CD4-positive, alpha-beta T cell (primary cell): ENCODE measurements at regions not wholly inside any gene's neighbourhood (a gene's known extent, or its start where the extent isn't known, plus 50 kb on each side); places are given as distances from the start of the nearest gene placed in this dataset.

ENCODE experiments used
- ATAC-seq: fragments of 200-7000 bp; cut with Tn5 transposase; one replicate; pipeline ENCODE4 v1.10.0; 2022; ENCODE audit warnings: mild to moderate bottlenecking; ENCODE audit not compliant: poor library complexity
- CTCF ChIA-PET: fragments of 350-600 bp; sonication (Branson Sonifier 250); formaldehyde crosslinking; loops from one replicate; lab custom pipeline; 2021; ENCODE audit warnings: antibody characterized with exemption, inconsistent platforms; lab: Charles Lee
- POLR2A ChIA-PET: fragments of 350-600 bp; sonication (Branson Sonifier 250); formaldehyde crosslinking; loops from one replicate; lab custom pipeline; 2021; ENCODE audit warnings: antibody characterized with exemption, inconsistent platforms; lab: Charles Lee
- DNase-seq, 14 experiments: peaks; one replicate each; pipeline ENCODE4 v3.0.0-alpha.2; 2013 to 2020; ENCODE audit warnings: mixed read lengths in 2 of 14
- H3K27ac ChIP-seq, 2 donors: one replicate each; pipeline versions ENCODE4 v1.5.1 to v1.7.0; 2013; ENCODE audit warnings: low read length in 2 of 2, low read depth in 1 of 2, mild to moderate bottlenecking in 1 of 2
- H3K27me3 ChIP-seq, 2 experiments: 1 replicate in 1 of 2; 2 replicates in 1 of 2; pipeline versions ENCODE4 v1.6.1 to v1.7.0; 2013; ENCODE audit warnings: low read length in 2 of 2, control low read depth in 1 of 2, mild to moderate bottlenecking in 1 of 2, moderate library complexity in 1 of 2; ENCODE audit not compliant: insufficient read depth in 2 of 2, control insufficient read depth in 1 of 2
- H3K36me3 ChIP-seq: one replicate; pipeline ENCODE4 v1.6.1; 2013; ENCODE audit warnings: low read length, control low read depth; ENCODE audit not compliant: insufficient read depth
- H3K4me1 ChIP-seq: one replicate; pipeline ENCODE4 v1.6.1; 2013; ENCODE audit warnings: low read length, control low read depth; ENCODE audit not compliant: insufficient read depth
- H3K4me3 ChIP-seq: one replicate; pipeline ENCODE4 v1.5.1; 2013; ENCODE audit warnings: mild to moderate bottlenecking, low read length, moderate library complexity
- H3K9me3 ChIP-seq, 2 experiments: 1 replicate in 1 of 2; 2 replicates in 1 of 2; pipeline versions ENCODE4 v1.6.1 to v1.7.0; 2013; ENCODE audit warnings: low read length in 2 of 2, mild to moderate bottlenecking in 2 of 2, control low read depth in 1 of 2, moderate library complexity in 1 of 2; ENCODE audit not compliant: control insufficient read depth in 1 of 2, insufficient read depth in 1 of 2
- H3K27ac Mint-ChIP-seq: one replicate; pipeline ENCODE4 v1.8.0; 2020; ENCODE audit warnings: mixed read lengths
- H3K27me3 Mint-ChIP-seq: one replicate; pipeline ENCODE4 v1.8.0; 2021; ENCODE audit warnings: mixed read lengths
- H3K36me3 Mint-ChIP-seq: one replicate; pipeline ENCODE4 v1.8.0; 2021; ENCODE audit warnings: low read depth, mixed read lengths
- H3K4me1 Mint-ChIP-seq: one replicate; pipeline ENCODE4 v1.8.0; 2021; ENCODE audit warnings: low read depth, mixed read lengths
- H3K4me3 Mint-ChIP-seq: one replicate; pipeline ENCODE4 v1.8.0; 2020; ENCODE audit warnings: mild to moderate bottlenecking, mixed read lengths
- H3K9me3 Mint-ChIP-seq: one replicate; pipeline ENCODE4 v1.8.0; 2020; ENCODE audit warnings: mixed read lengths
- CTCF ChIP-seq: fragments of 200-600 bp; IDR thresholded peaks from one replicate; pipeline ENCODE4 v1.8.0; 2022; ENCODE audit warnings: antibody characterized with exemption, mild to moderate bottlenecking
- intact Hi-C, 2 experiments: fragments of 100-400 bp; cut with DNase I in 1 of 2; cut with micrococcal nuclease in 1 of 2; formaldehyde crosslinking; loops; one replicate each; pipeline versions ENCODE4 v1.15.1 to v1.9.0; 2023 to 2025; cut with DNase I, micrococcal nuclease

GRCh38 chr6:166084951-166085350 lies 82.7 kb downstream of the TBXT start:
- Histone ChIP-seq H3K4me3 (no peak overlapping the region), H3K27me3 (no peaks in the 10 kb centered on the region), H3K4me1 (no peaks in the 10 kb centered on the region), H3K36me3 (no peaks in the 10 kb centered on the region), H3K9me3 (no peaks in the 10 kb centered on the region), H3K27ac (no peak overlapping the region)
- H3K4me1 Mint-ChIP-seq: no peaks in the 10 kb centered on the region
- POLR2A ChIA-PET: no interaction called here
- no peak for TF ChIP-seq CTCF
- DNase-seq (no peak), ATAC-seq (no peak)
- no peaks in the 10 kb centered on the region for H3K9me3 Mint-ChIP-seq
- no peak overlapping the region for H3K27ac Mint-ChIP-seq
- no peak overlapping the region for H3K4me3 Mint-ChIP-seq
- peaks cover 9% of the 10 kb centered on the region for H3K27me3 Mint-ChIP-seq
- CTCF ChIA-PET: no interaction called here
- no peaks in the 10 kb centered on the region for H3K36me3 Mint-ChIP-seq
- intact Hi-C loops: no loop called here

- Histone ChIP-seq H3K4me1 (no peaks in the 10 kb centered on the region), H3K27me3 (no peaks in the 10 kb centered on the region), H3K9me3 (peaks cover 0 to 10% of the 10 kb centered on the region in 2 experiments), H3K4me3 (no peak overlapping the region), H3K27ac (no peak overlapping the region), H3K36me3 (no peaks in the 10 kb centered on the region)
- Mint-ChIP-seq H3K27ac (no peak overlapping the region), H3K4me1 (no peaks in the 10 kb centered on the region), H3K27me3 (peaks cover 8% of the 10 kb centered on the region), H3K9me3 (no peaks in the 10 kb centered on the region), H3K4me3 (no peak overlapping the region), H3K36me3 (no peaks in the 10 kb centered on the region)
- POLR2A ChIA-PET: no interaction called here
- no peak for TF ChIP-seq CTCF
- CTCF ChIA-PET: no interaction called here
- intact Hi-C loops: no loop called here
- ATAC-seq (no peak), DNase-seq (no peak)
These were observed 87.8 kb downstream of the TBXT start for GRCh38 chr6:166079841-166080240.

GRCh38 chr6:166078294-166078693 lies 89.4 kb downstream of the TBXT start:
- H3K9me3 ChIP-seq: peaks cover 0 to 16% of the 10 kb centered on the region in 2 experiments
- CTCF ChIA-PET: no interaction called here
- no peak overlapping the region for H3K27ac ChIP-seq
- no peaks in the 10 kb centered on the region for H3K36me3 ChIP-seq
- POLR2A ChIA-PET: no interaction called here
- H3K27me3 Mint-ChIP-seq: peaks cover 8% of the 10 kb centered on the region
- intact Hi-C loops: no loop called here
- H3K4me3 Mint-ChIP-seq: no peak overlapping the region
- no peak overlapping the region for H3K27ac Mint-ChIP-seq
- H3K4me3 ChIP-seq: no peak overlapping the region
- DNase-seq (no peak), ATAC-seq (no peak)
- no peaks in the 10 kb centered on the region for H3K4me1 Mint-ChIP-seq
- no peaks in the 10 kb centered on the region for H3K9me3 Mint-ChIP-seq
- no peaks in the 10 kb centered on the region for H3K27me3 ChIP-seq
- TF ChIP-seq CTCF: no peak
- no peaks in the 10 kb centered on the region for H3K4me1 ChIP-seq
- H3K36me3 Mint-ChIP-seq: no peaks in the 10 kb centered on the region
